ENCODE measurements at regions not wholly inside any gene's neighbourhood (a gene's known extent, or its start where the extent isn't known, plus 50 kb on each side); places are given as distances from the start of the nearest gene placed in this dataset.

GRCh38 chr16:14369734-14370598, 260.1 kb downstream of the PARN start:
- Histone ChIP-seq H3K27me3 (ENCODE audit: low read depth) (no peaks in the 10 kb centered on the region), H3K4me3 (no peak overlapping the region), H3K36me3 (replicated peaks) (no peaks in the 10 kb centered on the region), H3K9me3 (no peaks in the 10 kb centered on the region), H3K4me1 (no peaks in the 10 kb centered on the region)
- DNase-seq (ENCODE audit: low spot score in 2 of 2) = no peak
- in situ Hi-C loops (cut with MboI; ENCODE audit: low sequenced_read_pairs) = loop anchor here (10.0 kb wide), 1 partner anchor 65 kb away; no protein-coding TSS in a partner anchor

GRCh38 chr16:14368399-14368798, 261.7 kb downstream of the PARN start:
- no peak for DNase-seq (ENCODE audit: low spot score in 2 of 2)
- H3K9me3 ChIP-seq = no peaks in the 10 kb centered on the region
- H3K4me3 ChIP-seq = no peak overlapping the region
- no peaks in the 10 kb centered on the region for H3K36me3 ChIP-seq (replicated peaks)
- H3K27me3 ChIP-seq (ENCODE audit: low read depth) = no peaks in the 10 kb centered on the region
- no peaks in the 10 kb centered on the region for H3K4me1 ChIP-seq
- in situ Hi-C loops (cut with MboI; ENCODE audit: low sequenced_read_pairs) = no loop called here

GRCh38 chr16:14366974-14367707, 262.9 kb downstream of the PARN start:
- H3K4me1 ChIP-seq = no peaks in the 10 kb centered on the region
- no peaks in the 10 kb centered on the region for H3K36me3 ChIP-seq (replicated peaks)
- H3K27me3 ChIP-seq (ENCODE audit: low read depth) = no peaks in the 10 kb centered on the region
- in situ Hi-C loops (cut with MboI; ENCODE audit: low sequenced_read_pairs) = no loop called here
- DNase-seq (ENCODE audit: low spot score in 2 of 2) = no peak
- no peak overlapping the region for H3K4me3 ChIP-seq
- H3K9me3 ChIP-seq = no peaks in the 10 kb centered on the region

- H3K4me1 ChIP-seq = no peaks in the 10 kb centered on the region
- H3K27me3 ChIP-seq (ENCODE audit: low read depth) = no peaks in the 10 kb centered on the region
- in situ Hi-C loops (cut with MboI; ENCODE audit: low sequenced_read_pairs) = no loop called here
- H3K9me3 ChIP-seq = no peaks in the 10 kb centered on the region
- no peaks in the 10 kb centered on the region for H3K36me3 ChIP-seq (replicated peaks)
- no peak overlapping the region for H3K4me3 ChIP-seq
- DNase-seq (ENCODE audit: low spot score in 2 of 2) = no peak
These were observed 263.6 kb downstream of the PARN start for GRCh38 chr16:14366447-14366846.

GRCh38 chr16:14365200-14365851, 264.7 kb downstream of the PARN start:
- in situ Hi-C loops (cut with MboI; ENCODE audit: low sequenced_read_pairs) = no loop called here
- Histone ChIP-seq H3K4me3 (no peak overlapping the region), H3K4me1 (no peaks in the 10 kb centered on the region), H3K36me3 (replicated peaks) (no peaks in the 10 kb centered on the region), H3K27me3 (ENCODE audit: low read depth) (no peaks in the 10 kb centered on the region), H3K9me3 (no peaks in the 10 kb centered on the region)
- no peak for DNase-seq (ENCODE audit: low spot score in 2 of 2)

GRCh38 chr16:14364386-14365199, 265.5 kb downstream of the PARN start:
- no peaks in the 10 kb centered on the region for H3K4me1 ChIP-seq
- H3K27me3 ChIP-seq (ENCODE audit: low read depth) = no peaks in the 10 kb centered on the region
- H3K9me3 ChIP-seq = no peaks in the 10 kb centered on the region
- in situ Hi-C loops (cut with MboI; ENCODE audit: low sequenced_read_pairs) = no loop called here
- no peak overlapping the region for H3K4me3 ChIP-seq
- DNase-seq (ENCODE audit: low spot score in 2 of 2) = no peak
- no peaks in the 10 kb centered on the region for H3K36me3 ChIP-seq (replicated peaks)

- in situ Hi-C loops (cut with MboI; ENCODE audit: low sequenced_read_pairs) = no loop called here
- Histone ChIP-seq H3K9me3 (no peaks in the 10 kb centered on the region), H3K4me1 (no peaks in the 10 kb centered on the region), H3K27me3 (ENCODE audit: low read depth) (no peaks in the 10 kb centered on the region), H3K36me3 (replicated peaks) (no peaks in the 10 kb centered on the region), H3K4me3 (no peak overlapping the region)
- no peak for DNase-seq (ENCODE audit: low spot score in 2 of 2)
These were observed 266.0 kb downstream of the PARN start for GRCh38 chr16:14364112-14364385.

- no peak overlapping the region for H3K4me3 ChIP-seq
- no peak for DNase-seq (ENCODE audit: low spot score in 2 of 2)
- in situ Hi-C loops (cut with MboI; ENCODE audit: low sequenced_read_pairs) = no loop called here
These were observed 267.2 kb downstream of the PARN start for GRCh38 chr16:14362774-14363371.

GRCh38 chr16:14360326-14361037, 269.6 kb downstream of the PARN start:
- in situ Hi-C loops (cut with MboI; ENCODE audit: low sequenced_read_pairs) = no loop called here
- no peaks in the 10 kb centered on the region for H3K27me3 ChIP-seq (ENCODE audit: low read depth)

More at GRCh38 chr16:14362774-14363371, 267.2 kb downstream of the PARN start:
- no peaks in the 10 kb centered on the region for H3K36me3 ChIP-seq (replicated peaks)
- H3K9me3 ChIP-seq = no peaks in the 10 kb centered on the region
- H3K4me1 ChIP-seq = no peaks in the 10 kb centered on the region
- H3K27me3 ChIP-seq (ENCODE audit: low read depth) = no peaks in the 10 kb centered on the region

GRCh38 chr16:14358697-14359305, 271.3 kb downstream of the PARN start:
- Histone ChIP-seq H3K27me3 (ENCODE audit: low read depth) (0 out of 2 replicates have a peak, but pooled peaks cover 2% of the 10 kb centered on the region), H3K36me3 (replicated peaks) (no peaks in the 10 kb centered on the region), H3K4me1 (no peaks in the 10 kb centered on the region), H3K9me3 (no peaks in the 10 kb centered on the region), H3K4me3 (no peak overlapping the region)
- no peak for DNase-seq (ENCODE audit: low spot score in 2 of 2)
- in situ Hi-C loops (cut with MboI; ENCODE audit: low sequenced_read_pairs) = loop anchor here (5.0 to 10.0 kb wide), 2 partner anchors 42 to 56 kb away; no protein-coding TSS in a partner anchor

More at GRCh38 chr16:14360326-14361037, 269.6 kb downstream of the PARN start:
- no peaks in the 10 kb centered on the region for H3K4me1 ChIP-seq
- H3K36me3 ChIP-seq (replicated peaks) = no peaks in the 10 kb centered on the region
- no peak for DNase-seq (ENCODE audit: low spot score in 2 of 2)
- H3K4me3 ChIP-seq = no peak overlapping the region
- H3K9me3 ChIP-seq = no peaks in the 10 kb centered on the region

GRCh38 chr16:14357328-14357727, 272.7 kb downstream of the PARN start:
- Histone ChIP-seq H3K27me3 (ENCODE audit: low read depth) (0 out of 2 replicates have a peak, but pooled peaks cover 2% of the 10 kb centered on the region), H3K36me3 (replicated peaks) (no peaks in the 10 kb centered on the region), H3K9me3 (no peaks in the 10 kb centered on the region), H3K4me3 (no peak overlapping the region), H3K4me1 (no peaks in the 10 kb centered on the region)
- DNase-seq (ENCODE audit: low spot score in 2 of 2) = no peak
- in situ Hi-C loops (cut with MboI; ENCODE audit: low sequenced_read_pairs) = loop anchor here (5.0 to 10.0 kb wide), 2 partner anchors 40 to 57 kb away; no protein-coding TSS in a partner anchor

GRCh38 chr16:14356064-14356463, 274.0 kb downstream of the PARN start:
- no peaks in the 10 kb centered on the region for H3K4me1 ChIP-seq
- no peak for DNase-seq (ENCODE audit: low spot score in 2 of 2)
- H3K36me3 ChIP-seq (replicated peaks) = no peaks in the 10 kb centered on the region
- 0 out of 2 replicates have a peak, but pooled peaks cover 2% of the 10 kb centered on the region for H3K27me3 ChIP-seq (ENCODE audit: low read depth)
- no peak overlapping the region for H3K4me3 ChIP-seq
- H3K9me3 ChIP-seq = no peaks in the 10 kb centered on the region
- in situ Hi-C loops (cut with MboI; ENCODE audit: low sequenced_read_pairs) = loop anchor here (5.0 to 10.0 kb wide), 2 partner anchors 39 to 59 kb away; no protein-coding TSS in a partner anchor
